NB4 (cell line): ENCODE measurements at regions not wholly inside any gene's neighbourhood (a gene's known extent, or its start where the extent isn't known, plus 50 kb on each side); places are given as distances from the start of the nearest gene placed in this dataset.

Experiments
- DNase-seq: peaks from one replicate; pipeline ENCODE4 v3.0.0; 2010; ENCODE audit warnings: low read depth
- H3K4me3 ChIP-seq: one replicate; pipeline ENCODE4 v1.5.1; 2011; ENCODE audit warnings: mild to moderate bottlenecking, low read depth, low read length, moderate library complexity
- MYC ChIP-seq: IDR thresholded peaks from 2 replicates; pipeline ENCODE4 v1.6.1; 2011; ENCODE audit warnings: low read depth, low read length
- POLR2A ChIP-seq: IDR thresholded peaks from 2 replicates; pipeline ENCODE4 v1.6.1; 2011; ENCODE audit warnings: mild to moderate bottlenecking; ENCODE audit not compliant: insufficient read length; ENCODE audit errors: extremely low read depth
- TF ChIP-seq, protein P1 (sequence below): IDR thresholded peaks from 2 replicates; pipeline ENCODE4 v1.6.1; 2011; ENCODE audit warnings: low read depth, low read length
- TF ChIP-seq, protein P2 (sequence below): IDR thresholded peaks from one replicate; pipeline ENCODE4 v1.5.1; 2012; ENCODE audit warnings: low read depth, low read length

DNA sequence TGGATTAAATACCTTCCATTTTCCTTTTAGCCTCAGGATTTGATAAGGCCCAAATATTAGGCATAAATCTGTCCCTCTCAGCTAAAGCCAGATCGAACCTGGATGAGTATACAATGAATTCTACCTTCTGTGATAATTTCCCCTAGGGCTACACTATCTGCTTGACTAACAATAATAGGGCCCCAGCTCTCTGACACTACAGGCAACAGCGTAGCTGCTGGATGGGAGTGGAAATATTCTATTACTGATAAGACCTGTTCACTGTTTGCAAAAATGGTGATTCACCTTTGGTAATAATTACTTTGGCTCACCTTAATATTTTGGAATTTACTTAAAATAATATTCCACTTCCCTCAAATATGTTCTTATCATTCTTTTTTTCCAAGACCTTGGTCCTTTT, 644.2 kb upstream of the SEMA6A start:
- H3K4me3 ChIP-seq, result no peak overlapping the region
- DNase-seq, result no peak
- TF ChIP-seq MYC, result no peak
- TF ChIP-seq, protein P1, sequence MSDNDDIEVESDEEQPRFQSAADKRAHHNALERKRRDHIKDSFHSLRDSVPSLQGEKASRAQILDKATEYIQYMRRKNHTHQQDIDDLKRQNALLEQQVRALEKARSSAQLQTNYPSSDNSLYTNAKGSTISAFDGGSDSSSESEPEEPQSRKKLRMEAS, result no peak
- TF ChIP-seq POLR2A, result no peak
- TF ChIP-seq, protein P2, sequence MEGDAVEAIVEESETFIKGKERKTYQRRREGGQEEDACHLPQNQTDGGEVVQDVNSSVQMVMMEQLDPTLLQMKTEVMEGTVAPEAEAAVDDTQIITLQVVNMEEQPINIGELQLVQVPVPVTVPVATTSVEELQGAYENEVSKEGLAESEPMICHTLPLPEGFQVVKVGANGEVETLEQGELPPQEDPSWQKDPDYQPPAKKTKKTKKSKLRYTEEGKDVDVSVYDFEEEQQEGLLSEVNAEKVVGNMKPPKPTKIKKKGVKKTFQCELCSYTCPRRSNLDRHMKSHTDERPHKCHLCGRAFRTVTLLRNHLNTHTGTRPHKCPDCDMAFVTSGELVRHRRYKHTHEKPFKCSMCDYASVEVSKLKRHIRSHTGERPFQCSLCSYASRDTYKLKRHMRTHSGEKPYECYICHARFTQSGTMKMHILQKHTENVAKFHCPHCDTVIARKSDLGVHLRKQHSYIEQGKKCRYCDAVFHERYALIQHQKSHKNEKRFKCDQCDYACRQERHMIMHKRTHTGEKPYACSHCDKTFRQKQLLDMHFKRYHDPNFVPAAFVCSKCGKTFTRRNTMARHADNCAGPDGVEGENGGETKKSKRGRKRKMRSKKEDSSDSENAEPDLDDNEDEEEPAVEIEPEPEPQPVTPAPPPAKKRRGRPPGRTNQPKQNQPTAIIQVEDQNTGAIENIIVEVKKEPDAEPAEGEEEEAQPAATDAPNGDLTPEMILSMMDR, result no peak

DNA sequence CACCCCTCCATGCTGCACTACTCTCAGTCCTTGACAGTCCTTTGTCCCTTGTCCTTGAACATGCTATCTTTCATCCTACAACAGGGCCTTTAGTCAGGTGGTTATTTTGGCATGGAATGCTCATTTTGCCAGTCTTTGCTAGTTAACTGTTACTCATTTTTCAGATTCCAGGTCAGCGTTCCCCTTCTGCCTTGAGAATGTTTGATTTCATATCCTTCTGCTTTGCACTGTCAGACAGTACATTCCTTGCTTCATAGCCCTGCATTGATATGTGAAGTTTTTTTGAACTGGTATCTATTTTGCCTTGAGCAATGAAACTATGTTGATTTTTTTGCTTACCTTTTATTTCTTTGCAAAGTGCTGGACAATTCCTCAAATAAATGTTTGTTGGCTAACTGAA, 638.2 kb upstream of the SEMA6A start:
- TF ChIP-seq, protein P2, result no peak
- TF ChIP-seq POLR2A (no peak), MYC (no peak)
- TF ChIP-seq, protein P1, result no peak

DNA sequence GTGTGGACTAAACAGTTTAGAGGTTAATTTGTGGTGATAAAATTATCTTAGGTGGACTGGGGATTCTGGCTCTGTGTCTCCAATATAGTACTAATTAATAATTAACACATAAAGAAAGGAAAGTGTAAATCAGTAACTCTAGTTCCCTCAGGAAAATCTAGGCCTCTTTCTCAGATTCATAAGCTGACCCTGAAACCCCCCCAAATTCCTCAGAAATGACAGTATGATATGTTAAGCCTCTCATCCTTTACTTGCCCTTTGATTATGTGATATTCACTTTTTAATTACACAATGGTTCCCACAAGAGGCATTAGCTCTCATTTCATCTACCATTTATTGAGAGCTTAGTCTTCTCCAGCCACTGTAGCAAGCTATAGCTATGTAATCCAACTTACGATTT, 636.2 kb upstream of the SEMA6A start:
- DNase-seq, result no peak
- no peak overlapping the region for H3K4me3 ChIP-seq
- no peak for TF ChIP-seq MYC
- TF ChIP-seq, protein P2, result no peak
- TF ChIP-seq, protein P1, result no peak
- TF ChIP-seq POLR2A, result no peak

More for the DNA sequence above, 638.2 kb upstream of the SEMA6A start:
- no peak for DNase-seq
- H3K4me3 ChIP-seq, result no peak overlapping the region

DNA sequence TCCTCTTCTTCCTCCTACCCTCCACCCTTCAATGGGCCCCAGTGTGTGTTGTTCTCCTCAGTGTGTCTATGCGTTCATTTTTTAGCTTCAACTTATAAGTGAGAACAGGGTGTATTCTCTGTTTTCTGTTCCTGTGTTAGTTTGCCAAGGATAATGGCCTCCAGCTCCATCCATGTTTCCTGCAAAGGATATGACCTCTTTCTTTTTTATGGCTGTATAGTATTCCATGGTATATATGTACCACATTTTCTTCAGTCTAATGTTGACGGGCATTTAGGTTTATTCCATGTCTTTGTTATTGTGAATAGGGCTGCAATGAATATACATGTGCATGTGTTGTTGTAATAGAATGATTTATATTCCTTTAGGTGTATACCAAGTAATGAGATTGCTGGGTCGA, 634.9 kb upstream of the SEMA6A start:
- TF ChIP-seq MYC (no peak), POLR2A (no peak)
- TF ChIP-seq, protein P2, result no peak
- TF ChIP-seq, protein P1, result no peak
- no peak for DNase-seq
- no peak overlapping the region for H3K4me3 ChIP-seq

DNA sequence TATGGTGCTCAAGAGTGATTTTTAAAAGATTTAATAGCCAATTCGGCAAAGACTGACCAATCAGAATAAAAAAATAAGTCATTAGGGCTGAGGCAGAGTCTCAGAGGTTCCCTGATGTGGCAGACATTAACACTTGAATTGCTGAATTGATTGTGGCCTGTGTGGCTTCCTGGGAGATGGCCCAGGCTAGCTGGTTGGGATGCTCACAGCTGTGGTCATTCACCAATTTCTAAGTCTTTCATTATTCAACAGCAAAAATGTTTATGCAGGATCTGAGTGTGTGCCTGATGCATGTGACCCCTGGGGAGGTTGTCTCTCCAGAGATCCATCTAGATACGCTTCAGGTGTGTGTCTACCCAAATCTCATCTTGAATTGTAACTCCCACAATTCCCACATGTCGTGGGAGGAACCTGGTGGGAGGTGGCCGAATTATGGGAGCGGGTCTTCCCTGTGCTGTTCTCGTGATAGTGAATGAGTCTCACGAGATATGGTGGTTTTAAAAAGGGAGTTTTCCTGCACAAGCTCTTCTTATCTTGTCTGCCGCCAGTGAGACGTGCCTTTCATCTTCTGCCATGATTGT, 632.6 kb upstream of the SEMA6A start:
- DNase-seq, result no peak
- TF ChIP-seq MYC, result no peak
- TF ChIP-seq, protein P1, result no peak
- TF ChIP-seq, protein P2, result no peak
- TF ChIP-seq POLR2A, result no peak
- H3K4me3 ChIP-seq, result no peak overlapping the region

DNA sequence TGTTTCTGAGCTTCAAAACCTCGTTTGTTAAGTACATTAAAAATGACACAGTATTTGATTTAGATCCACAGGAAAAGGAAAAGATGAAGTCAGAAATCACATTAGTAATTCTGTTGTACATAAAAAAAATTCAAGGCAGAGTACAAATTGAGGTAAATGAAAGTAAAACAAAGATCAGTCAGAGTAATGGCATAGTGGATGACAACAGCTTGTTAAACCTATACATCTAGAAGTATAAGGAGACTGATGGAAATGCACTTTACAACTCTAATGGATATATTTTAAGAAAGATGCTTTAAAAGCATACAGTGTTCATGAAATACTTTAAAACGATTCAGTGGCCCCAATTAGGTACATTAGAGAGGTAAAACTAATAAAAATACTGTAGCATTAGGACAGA, 631.3 kb upstream of the SEMA6A start:
- TF ChIP-seq MYC (no peak), POLR2A (no peak)
- TF ChIP-seq, protein P2, result no peak
- TF ChIP-seq, protein P1, result no peak
- H3K4me3 ChIP-seq, result no peak overlapping the region
- no peak for DNase-seq
